OCI-LY7 (cell line): ENCODE measurements at regions not wholly inside any gene's neighbourhood (a gene's known extent, or its start where the extent isn't known, plus 50 kb on each side); places are given as distances from the start of the nearest gene placed in this dataset.

Experiments
- EZH2phosphoT487 ChIP-seq: fragments of 200-600 bp; sonication (generic); IDR thresholded peaks from 2 replicates; pipeline ENCODE4 v1.6.1; 2018; ENCODE audit warnings: low read depth, borderline replicate concordance, mild to moderate bottlenecking, mixed run types, antibody characterized with exemption, low read length, moderate library complexity, mixed read lengths
- TF ChIP-seq, protein P1 (sequence below): fragments of 200-600 bp; sonication (generic); conservative IDR thresholded peaks from 2 replicates; pipeline ENCODE4 v1.5.1; 2014; ENCODE audit warnings: mild to moderate bottlenecking, antibody characterized with exemption, low read length, moderate library complexity, mixed read lengths

DNA sequence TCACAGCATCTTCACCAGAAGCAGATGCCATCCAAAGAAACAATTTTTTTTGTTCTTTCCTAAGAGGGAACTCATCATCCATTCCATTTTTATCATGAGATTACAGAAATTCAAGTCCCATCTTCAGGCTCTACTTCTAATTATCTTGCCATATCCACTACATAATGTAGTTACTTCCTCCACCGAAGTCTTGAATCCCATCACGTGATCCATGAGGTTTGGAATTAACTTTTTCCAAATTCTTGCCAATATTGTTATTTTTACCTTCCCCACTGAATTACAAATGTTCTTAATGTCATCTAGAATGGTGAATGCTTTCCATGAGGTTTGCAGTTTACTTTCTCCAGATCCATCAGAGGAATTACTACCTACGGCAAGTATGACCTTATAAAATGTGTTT lies 1014.7 kb upstream of the LRRN3 start:
- TF ChIP-seq, protein P1, sequence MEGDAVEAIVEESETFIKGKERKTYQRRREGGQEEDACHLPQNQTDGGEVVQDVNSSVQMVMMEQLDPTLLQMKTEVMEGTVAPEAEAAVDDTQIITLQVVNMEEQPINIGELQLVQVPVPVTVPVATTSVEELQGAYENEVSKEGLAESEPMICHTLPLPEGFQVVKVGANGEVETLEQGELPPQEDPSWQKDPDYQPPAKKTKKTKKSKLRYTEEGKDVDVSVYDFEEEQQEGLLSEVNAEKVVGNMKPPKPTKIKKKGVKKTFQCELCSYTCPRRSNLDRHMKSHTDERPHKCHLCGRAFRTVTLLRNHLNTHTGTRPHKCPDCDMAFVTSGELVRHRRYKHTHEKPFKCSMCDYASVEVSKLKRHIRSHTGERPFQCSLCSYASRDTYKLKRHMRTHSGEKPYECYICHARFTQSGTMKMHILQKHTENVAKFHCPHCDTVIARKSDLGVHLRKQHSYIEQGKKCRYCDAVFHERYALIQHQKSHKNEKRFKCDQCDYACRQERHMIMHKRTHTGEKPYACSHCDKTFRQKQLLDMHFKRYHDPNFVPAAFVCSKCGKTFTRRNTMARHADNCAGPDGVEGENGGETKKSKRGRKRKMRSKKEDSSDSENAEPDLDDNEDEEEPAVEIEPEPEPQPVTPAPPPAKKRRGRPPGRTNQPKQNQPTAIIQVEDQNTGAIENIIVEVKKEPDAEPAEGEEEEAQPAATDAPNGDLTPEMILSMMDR, result no peak
- no peak for TF ChIP-seq EZH2phosphoT487
